GM12878 (cell line): ENCODE measurements at regions not wholly inside any gene's neighbourhood (a gene's known extent, or its start where the extent isn't known, plus 50 kb on each side); places are given as distances from the start of the nearest gene placed in this dataset.

Experiments
- ATAC-seq: fragments of 200-7000 bp; cut with Tn5 transposase; 3 replicates; pipeline ENCODE4 v1.9.1; 2020; ENCODE audit warnings: mild to moderate bottlenecking, moderate library complexity
- BruUV-seq: library from RNA; stranded (reverse); fragments of 400-500 nt; replicated peaks from 2 replicates; lab custom pipeline; 2021; lab: Mats Ljungman, UMichigan
- CTCF ChIA-PET: fragments of 300-600 bp; sonication (Branson Sonifier 250); formaldehyde crosslinking; extraction: SDS; loops from one replicate; lab custom pipeline; 2021; ENCODE audit warnings: inconsistent platforms; lab: Yijun Ruan, JAX
- POLR2A ChIA-PET: fragments of 350-600 bp; formaldehyde crosslinking; extraction: SDS; loops from one replicate; lab custom pipeline; 2021; ENCODE audit warnings: inconsistent platforms; lab: Charles Lee
- RAD21 ChIA-PET: fragments of 300-600 bp; sonication (Branson Sonifier 250); formaldehyde crosslinking; loops from one replicate; lab custom pipeline; 2023; ENCODE audit warnings: antibody characterized with exemption; ENCODE audit not compliant: unreplicated experiment; lab: Charles Lee
- SMC1A ChIA-PET: fragments of 300-600 bp; sonication (Branson Sonifier 250); formaldehyde crosslinking; loops from one replicate; lab custom pipeline; 2023; ENCODE audit not compliant: unreplicated experiment, uncharacterized antibody; lab: Charles Lee
- DNase-seq: peaks from one replicate; pipeline ENCODE4 v3.0.0-alpha.2; 2011; ENCODE audit warnings: low read depth, low spot score
- FAIRE-seq: peaks from 3 replicates; lab custom pipeline; 2011; peaks lifted over from hg19 to GRCh38; lab: Jason Lieb, UNC
- H2AFZ ChIP-seq: 2 replicates; pipeline ENCODE4 v1.6.0; 2011; ENCODE audit warnings: low read depth, low read length, control low read depth; ENCODE audit not compliant: control insufficient read depth
- H3K27ac ChIP-seq: 2 replicates; pipeline ENCODE4 v1.5.1; 2011; ENCODE audit warnings: control low read depth; ENCODE audit not compliant: control insufficient read depth, insufficient read depth
- H3K27me3 ChIP-seq, 2 experiments: replicated peaks in 1 of 2; 2 replicates each; pipeline versions ENCODE4 v1.6.0 to v1.6.1; 2011; ENCODE audit warnings: low read length in 1 of 2; ENCODE audit not compliant: control insufficient read depth in 2 of 2, insufficient read depth in 2 of 2
- H3K36me3 ChIP-seq, 2 experiments: 2 replicates each; pipeline ENCODE4 v1.5.1; 2011; ENCODE audit warnings: low read length in 1 of 2; ENCODE audit not compliant: control insufficient read depth in 2 of 2, insufficient read depth in 2 of 2
- H3K4me1 ChIP-seq: 2 replicates; pipeline ENCODE4 v1.6.1; 2011; ENCODE audit warnings: mild to moderate bottlenecking, low read length, moderate library complexity, mixed read lengths; ENCODE audit not compliant: control insufficient read depth, insufficient read depth
- H3K4me2 ChIP-seq: 2 replicates; pipeline ENCODE4 v1.6.0; 2011; ENCODE audit warnings: control low read depth; ENCODE audit not compliant: control insufficient read depth, insufficient read depth
- H3K4me3 ChIP-seq: fragments of 200-600 bp; sonication (generic); 2 replicates; pipeline ENCODE4 v1.5.1; 2016
- H3K79me2 ChIP-seq: 2 replicates; pipeline ENCODE4 v1.6.0; 2011; ENCODE audit warnings: low read length; ENCODE audit not compliant: control insufficient read depth, insufficient read depth
- H3K9ac ChIP-seq: 2 replicates; pipeline ENCODE4 v1.8.0; 2011; ENCODE audit warnings: low read length, control low read depth, mixed read lengths; ENCODE audit not compliant: control insufficient read depth, insufficient read depth
- H3K9me3 ChIP-seq: replicated peaks from 3 replicates; pipeline ENCODE4 v1.5.1; 2011; ENCODE audit warnings: mild to moderate bottlenecking, low read length; ENCODE audit not compliant: control insufficient read depth, insufficient read depth
- H4K20me1 ChIP-seq: 2 replicates; pipeline ENCODE4 v1.6.0; 2011; ENCODE audit not compliant: control insufficient read depth, insufficient read depth
- ASH2L ChIP-seq: fragments of 300-600, 200-600 bp; sonication (generic); IDR thresholded peaks from 2 replicates; pipeline ENCODE4 v1.6.1; 2017; ENCODE audit warnings: low read depth, mild to moderate bottlenecking, borderline replicate concordance
- CBX5 ChIP-seq: sonication (generic); IDR thresholded peaks from 2 replicates; pipeline ENCODE4 v1.6.1; 2016; ENCODE audit warnings: low read depth, moderate library complexity, mild to moderate bottlenecking, inconsistent platforms
- CUX1 ChIP-seq: IDR thresholded peaks from 2 replicates; pipeline ENCODE4 v1.6.1; 2012; ENCODE audit warnings: improper control_type of control experiment, low read depth, low read length; ENCODE audit not compliant: insufficient replicate concordance
- EGR1 ChIP-seq, 2 experiments: IDR thresholded peaks; 1 replicate in 1 of 2; 2 replicates in 1 of 2; pipeline ENCODE4 v1.6.1; 2011 to 2012; ENCODE audit warnings: low read depth in 2 of 2, low read length in 2 of 2, borderline replicate concordance in 1 of 2, mild to moderate bottlenecking in 1 of 2, moderate library complexity in 1 of 2
- EP300 ChIP-seq, 2 experiments: fragments of 150-350 bp in 1 of 2; IDR thresholded peaks; 2 replicates each; pipeline ENCODE4 v1.6.1; 2011 to 2012; ENCODE audit warnings: low read depth in 2 of 2, low read length in 2 of 2, borderline replicate concordance in 1 of 2, improper control_type of control experiment in 1 of 2, inconsistent platforms in 1 of 2; ENCODE audit not compliant: control insufficient read depth in 1 of 2
- GATAD2B ChIP-seq: fragments of 450-650 bp; conservative IDR thresholded peaks from 2 replicates; pipeline ENCODE4 v1.6.1; 2017; ENCODE audit warnings: low read depth, mild to moderate bottlenecking, moderate library complexity
- HDGF ChIP-seq: fragments of 450-650 bp; IDR thresholded peaks from 2 replicates; pipeline ENCODE4 v1.6.1; 2016; ENCODE audit warnings: antibody characterized with exemption
- NKRF ChIP-seq: fragments of 450-650 bp; conservative IDR thresholded peaks from 2 replicates; pipeline ENCODE4 v1.6.1; 2017; ENCODE audit warnings: mild to moderate bottlenecking, moderate library complexity
- NRF1 ChIP-seq: conservative IDR thresholded peaks from 2 replicates; pipeline ENCODE4 v1.6.1; 2011; ENCODE audit warnings: mild to moderate bottlenecking, low read depth, low read length, improper control_type of control experiment
- PAX8 ChIP-seq: fragments of 450-650 bp; IDR thresholded peaks from 2 replicates; pipeline ENCODE4 v1.6.1; 2017; ENCODE audit warnings: mild to moderate bottlenecking, moderate library complexity
- SPI1 ChIP-seq: IDR thresholded peaks from 2 replicates; pipeline ENCODE4 v1.6.1; 2011; ENCODE audit warnings: low read depth, mild to moderate bottlenecking, low read length, moderate library complexity, borderline replicate concordance; ENCODE audit not compliant: insufficient read depth
- USF2 ChIP-seq: IDR thresholded peaks from 2 replicates; pipeline ENCODE4 v1.6.1; 2011; ENCODE audit warnings: low read depth, low read length, improper control_type of control experiment, borderline replicate concordance
- YBX1 ChIP-seq: fragments of 450-650 bp; IDR thresholded peaks from 2 replicates; pipeline ENCODE4 v1.6.1; 2016; ENCODE audit warnings: antibody characterized with exemption
- WGBS: methylation state at CpG from one replicate; pipeline ENCODE4 v1.1.6; 2016; ENCODE audit warnings: low lambda C conversion rate; ENCODE audit not compliant: insufficient replicate concordance, insufficient coverage; ENCODE audit errors: missing lambda C conversion rate; 5-methylcytosine and 5-hydroxymethylcytosine counted together
- in situ Hi-C: fragments of 300-500 bp; cut with MboI; formaldehyde crosslinking; loops from 9 replicates; pipeline ENCODE4 v1.14.3; 2018; ENCODE audit warnings: mixed read lengths
- intact Hi-C: fragments of 100-400 bp; cut with micrococcal nuclease; formaldehyde crosslinking; loops from one replicate; pipeline ENCODE4 v1.14.2; 2022; ENCODE audit not compliant: unreplicated experiment

- no peak for TF ChIP-seq CUX1
- no peak for TF ChIP-seq SPI1
- no peak for TF ChIP-seq EGR1 (IDR thresholded peaks at IDR 0.05; ENCODE audit: borderline replicate concordance in 1 of 2, low read depth in 2 of 2, low read length in 2 of 2)
- TF ChIP-seq PAX8, result no peak
- TF ChIP-seq NRF1, result no peak
- TF ChIP-seq GATAD2B, result no peak
Observed at GRCh38 chr5:4983701-4984100, 156.4 kb upstream of the ADAMTS16 start (continued).

- POLR2A ChIA-PET, result no interaction called here
- TF ChIP-seq ASH2L (no peak), EP300 (IDR thresholded peaks at IDR 0.05; ENCODE audit: borderline replicate concordance in 1 of 2, control insufficient read depth in 1 of 2, low read depth in 2 of 2, low read length in 2 of 2) (no peak), USF2 (no peak), HDGF (no peak), YBX1 (no peak), NKRF (no peak), CBX5 (no peak)
Observed at GRCh38 chr5:4984461-4984860, 155.7 kb upstream of the ADAMTS16 start.

More at GRCh38 chr5:4984461-4984860, 155.7 kb upstream of the ADAMTS16 start:
- Histone ChIP-seq H3K4me3 (no peak overlapping the region), H3K79me2 (no peaks in the 10 kb centered on the region), H3K36me3 (no peaks in the 10 kb centered on the region), H4K20me1 (no peaks in the 10 kb centered on the region), H3K4me1 (no peaks in the 10 kb centered on the region), H3K9ac (no peak overlapping the region), H3K4me2 (no peak overlapping the region), H3K9me3 (no peaks in the 10 kb centered on the region; the same call in 2 of the 3 replicates), H2AFZ (no peak overlapping the region), H3K27me3 (no peaks in the 10 kb centered on the region), H3K27ac (no peak overlapping the region)
- DNase-seq (no peak), FAIRE-seq (no peak), ATAC-seq (no peak)
- ChIA-PET RAD21 (no interaction called here), SMC1A (no interaction called here), CTCF (no interaction called here)
- 22% methylated on average over 1 of the region's 1 CpG for WGBS
- no TSS peak for BruUV-seq
- in situ Hi-C loops (no loop called here), intact Hi-C loops (no loop called here)
